ENCODE measurements at regions not wholly inside any gene's neighbourhood (a gene's known extent, or its start where the extent isn't known, plus 50 kb on each side); places are given as distances from the start of the nearest gene placed in this dataset.

- TF ChIP-seq POLR2AphosphoS5 (IDR thresholded peaks at IDR 0.05) (no peak), CTCF (IDR thresholded peaks at IDR 0.05; ENCODE audit: poor library complexity, severe bottlenecking) (no peak), REST (IDR thresholded peaks at IDR 0.05; ENCODE audit: borderline replicate concordance) (no peak), SMC3 (conservative IDR thresholded peaks at IDR 0.05; ENCODE audit: poor library complexity) (no peak)
Measured at GRCh38 chr11:38392176-38392575, 1794.1 kb upstream of the RAG2 start.
